ENCODE measurements at regions not wholly inside any gene's neighbourhood (a gene's known extent, or its start where the extent isn't known, plus 50 kb on each side); places are given as distances from the start of the nearest gene placed in this dataset.
"Not testable (repeated sequence)": the region's sequence is repeated elsewhere in the genome, so short reads cannot be mapped to it uniquely, and the experiment has no call there.

GRCh38 chr20:4329232-4329631 is 80.1 kb upstream of the ADRA1D start:
- no peak for DNase-seq

- DNase-seq, result no peak
Observed at GRCh38 chr20:4328541-4328940, 79.5 kb upstream of the ADRA1D start.

- no peak for DNase-seq
Observed at GRCh38 chr20:4327956-4328355, 78.9 kb upstream of the ADRA1D start.

GRCh38 chr20:4326195-4327065 is 77.3 kb upstream of the ADRA1D start:
- DNase-seq, result peak; percentile 28

GRCh38 chr20:4325548-4326187 is 76.6 kb upstream of the ADRA1D start:
- DNase-seq, result no peak

GRCh38 chr20:4324611-4325243 is 75.6 kb upstream of the ADRA1D start:
- peak; percentile 9 for DNase-seq

- peak; percentile 21 for DNase-seq
Observed at GRCh38 chr20:4322499-4322898, 73.4 kb upstream of the ADRA1D start.

- DNase-seq, result no peak
Observed at GRCh38 chr20:4320291-4320690, 71.2 kb upstream of the ADRA1D start.

- no peak for DNase-seq
Observed at GRCh38 chr20:4318891-4319290, 69.8 kb upstream of the ADRA1D start.

GRCh38 chr20:4310616-4311015 is 61.5 kb upstream of the ADRA1D start:
- DNase-seq, result not testable (repeated sequence)

- DNase-seq, result no peak
Observed at GRCh38 chr20:4306206-4306605, 57.1 kb upstream of the ADRA1D start.

- DNase-seq, result peak; percentile 30
Observed at GRCh38 chr20:4305091-4305490, 56.0 kb upstream of the ADRA1D start.

GRCh38 chr20:4304601-4305000 is 55.5 kb upstream of the ADRA1D start:
- no peak for DNase-seq

- DNase-seq, result peak; percentile 30
Observed at GRCh38 chr20:4303136-4303535, 54.0 kb upstream of the ADRA1D start.

GRCh38 chr20:4300921-4301320 is 51.8 kb upstream of the ADRA1D start:
- DNase-seq, result no peak

GRCh38 chr20:4300401-4300800 is 51.3 kb upstream of the ADRA1D start:
- peak; percentile 4 for DNase-seq

- peak; percentile 5 for DNase-seq
Observed at GRCh38 chr20:4299773-4300172, 50.7 kb upstream of the ADRA1D start.

- DNase-seq, result no peak
Observed at GRCh38 chr20:4299216-4299615, 50.1 kb upstream of the ADRA1D start.

Data from activated CD8-positive, alpha-beta memory T cell treated with anti-CD3 and anti-CD28 coated beads for 24 hours (primary cell).